Esophagus muscularis mucosa (tissue), 4 donors: ENCODE measurements at regions not wholly inside any gene's neighbourhood (a gene's known extent, or its start where the extent isn't known, plus 50 kb on each side); places are given as distances from the start of the nearest gene placed in this dataset.

Source experiments
- CTCF ChIP-seq, 3 experiments: fragments of 200-600 bp in 2 of 3; fragments of 450-650 bp in 1 of 3; sonication (generic) in 2 of 3; IDR thresholded peaks; one replicate each; pipeline ENCODE4 v1.5.1; 2017 to 2019; ENCODE audit warnings: antibody characterized with exemption in 3 of 3, mild to moderate bottlenecking in 2 of 3, moderate library complexity in 1 of 3
- EP300 ChIP-seq: sonication (generic); formaldehyde crosslinking; IDR thresholded peaks from one replicate; pipeline ENCODE4 v1.6.1; 2017; ENCODE audit warnings: antibody characterized with exemption
- POLR2A ChIP-seq: fragments of 450-650 bp; IDR thresholded peaks from one replicate; pipeline ENCODE4 v1.6.1; 2017; ENCODE audit warnings: antibody characterized with exemption, moderate library complexity, mild to moderate bottlenecking, low read depth
- POLR2AphosphoS5 ChIP-seq, 2 donors: sonication (generic); formaldehyde crosslinking; IDR thresholded peaks; one replicate each; pipeline ENCODE4 v1.6.1; 2017; ENCODE audit warnings: antibody characterized with exemption in 2 of 2

GRCh38 chr4:151955721-151956380, 195.0 kb upstream of the GATB start:
- TF ChIP-seq CTCF (IDR thresholded peaks at IDR 0.05) (no peak), POLR2A (no peak), POLR2AphosphoS5 (IDR thresholded peaks at IDR 0.05) (no peak), EP300 (no peak)
